ENCODE measurements at regions not wholly inside any gene's neighbourhood (a gene's known extent, or its start where the extent isn't known, plus 50 kb on each side); places are given as distances from the start of the nearest gene placed in this dataset.

DNA sequence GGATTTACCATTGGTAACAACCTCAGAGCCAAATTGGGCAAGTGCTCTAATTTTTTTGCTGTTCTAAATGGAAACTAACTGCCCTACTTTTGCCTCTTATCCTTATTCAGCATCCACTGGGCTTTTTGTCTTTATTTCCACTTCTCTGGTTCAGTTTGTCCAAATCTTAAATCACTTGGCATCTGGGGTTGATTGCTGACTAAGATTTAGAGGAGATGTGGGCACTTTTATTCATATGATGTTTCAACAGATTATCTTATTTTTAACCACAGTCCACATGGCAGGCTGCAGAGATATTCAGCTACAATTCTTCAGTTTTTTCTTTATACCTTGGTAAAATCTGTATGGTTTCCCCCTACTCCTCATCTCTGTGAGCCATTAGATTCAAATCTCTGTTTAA lies 1161.4 kb upstream of the PCDH7 start:
- no peak for TF ChIP-seq SUZ12 (IDR thresholded peaks at IDR 0.05)
- no peak for TF ChIP-seq HDGF (IDR thresholded peaks at IDR 0.05; ENCODE audit: borderline replicate concordance)
- no peak for TF ChIP-seq ZNF384 (IDR thresholded peaks at IDR 0.05)
- no peak for TF ChIP-seq TARDBP (IDR thresholded peaks at IDR 0.05)
- TF ChIP-seq CTBP1 (IDR thresholded peaks at IDR 0.05; ENCODE audit: borderline replicate concordance) = no peak
- no peak for TF ChIP-seq SP1 (IDR thresholded peaks at IDR 0.05)

All from HEK293T (cell line).